Parathyroid adenoma (tissue), 2 donors: ENCODE measurements at regions not wholly inside any gene's neighbourhood (a gene's known extent, or its start where the extent isn't known, plus 50 kb on each side); places are given as distances from the start of the nearest gene placed in this dataset.

ENCODE experiments used
- H2AFZ ChIP-seq: fragments of 300-600 bp; sonication (generic); one replicate; pipeline ENCODE4 v1.7.0; 2017; ENCODE audit warnings: antibody characterized with exemption, mild to moderate bottlenecking
- H3K27ac ChIP-seq: fragments of 300-600 bp; sonication (generic); one replicate; pipeline ENCODE4 v1.7.0; 2017
- H3K27me3 ChIP-seq: fragments of 300-600 bp; sonication (generic); one replicate; pipeline ENCODE4 v1.7.0; 2017; ENCODE audit warnings: low read length; ENCODE audit not compliant: control insufficient read depth, insufficient read depth
- H3K36me3 ChIP-seq: fragments of 300-600 bp; sonication (generic); one replicate; pipeline ENCODE4 v1.7.0; 2017; ENCODE audit warnings: low read length; ENCODE audit not compliant: control insufficient read depth, insufficient read depth
- H3K4me1 ChIP-seq: fragments of 300-600 bp; sonication (generic); one replicate; pipeline ENCODE4 v1.7.0; 2017; ENCODE audit warnings: control low read depth
- H3K4me2 ChIP-seq: fragments of 300-600 bp; sonication (generic); one replicate; pipeline ENCODE4 v1.7.0; 2017; ENCODE audit warnings: low read length
- H3K4me3 ChIP-seq: fragments of 300-600 bp; sonication (generic); one replicate; pipeline ENCODE4 v1.7.0; 2017; ENCODE audit warnings: low read depth, low read length
- H3K79me2 ChIP-seq: fragments of 300-600 bp; sonication (generic); one replicate; pipeline ENCODE4 v1.7.0; 2017; ENCODE audit warnings: control low read depth
- H3K9ac ChIP-seq: fragments of 300-600 bp; sonication (generic); one replicate; pipeline ENCODE4 v1.7.0; 2017; ENCODE audit warnings: mild to moderate bottlenecking
- H3K9me3 ChIP-seq: fragments of 300-600 bp; sonication (generic); one replicate; pipeline ENCODE4 v1.7.0; 2017; ENCODE audit warnings: low read length; ENCODE audit not compliant: control insufficient read depth
- TF ChIP-seq, protein P1 (sequence below): fragments of 300-600 bp; sonication (generic); IDR thresholded peaks from one replicate; pipeline ENCODE4 v1.7.0; 2017; ENCODE audit warnings: antibody characterized with exemption, mild to moderate bottlenecking
- donor health status: primary hyperparathyroidism.

DNA sequence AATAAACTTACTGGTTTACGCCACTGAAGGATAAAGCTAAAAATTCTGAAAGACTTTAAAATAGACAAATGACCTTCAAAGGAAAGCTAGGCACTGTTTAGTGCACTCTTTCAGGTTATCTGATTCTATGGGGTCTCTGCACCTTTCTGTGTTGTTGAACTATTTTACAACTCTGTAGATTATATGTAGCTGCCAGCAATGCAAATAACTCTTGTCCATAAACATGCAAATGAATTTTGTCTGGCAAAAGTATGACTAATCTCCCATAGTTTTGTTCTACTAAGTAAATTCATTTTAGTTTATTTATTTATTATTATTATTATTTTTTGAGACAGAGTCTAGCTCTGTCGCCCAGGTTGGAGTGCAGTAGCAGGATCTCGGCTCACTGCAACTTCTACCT is 266.3 kb upstream of the CCDC196 start:
- Histone ChIP-seq H3K9ac (no peak overlapping the region), H3K4me1 (no peaks in the 10 kb centered on the region), H3K27ac (no peak overlapping the region), H2AFZ (no peak overlapping the region), H3K9me3 (no peaks in the 10 kb centered on the region), H3K36me3 (no peaks in the 10 kb centered on the region), H3K4me2 (no peak overlapping the region), H3K79me2 (no peaks in the 10 kb centered on the region), H3K27me3 (no peaks in the 10 kb centered on the region), H3K4me3 (no peak overlapping the region)
- TF ChIP-seq, protein P1, sequence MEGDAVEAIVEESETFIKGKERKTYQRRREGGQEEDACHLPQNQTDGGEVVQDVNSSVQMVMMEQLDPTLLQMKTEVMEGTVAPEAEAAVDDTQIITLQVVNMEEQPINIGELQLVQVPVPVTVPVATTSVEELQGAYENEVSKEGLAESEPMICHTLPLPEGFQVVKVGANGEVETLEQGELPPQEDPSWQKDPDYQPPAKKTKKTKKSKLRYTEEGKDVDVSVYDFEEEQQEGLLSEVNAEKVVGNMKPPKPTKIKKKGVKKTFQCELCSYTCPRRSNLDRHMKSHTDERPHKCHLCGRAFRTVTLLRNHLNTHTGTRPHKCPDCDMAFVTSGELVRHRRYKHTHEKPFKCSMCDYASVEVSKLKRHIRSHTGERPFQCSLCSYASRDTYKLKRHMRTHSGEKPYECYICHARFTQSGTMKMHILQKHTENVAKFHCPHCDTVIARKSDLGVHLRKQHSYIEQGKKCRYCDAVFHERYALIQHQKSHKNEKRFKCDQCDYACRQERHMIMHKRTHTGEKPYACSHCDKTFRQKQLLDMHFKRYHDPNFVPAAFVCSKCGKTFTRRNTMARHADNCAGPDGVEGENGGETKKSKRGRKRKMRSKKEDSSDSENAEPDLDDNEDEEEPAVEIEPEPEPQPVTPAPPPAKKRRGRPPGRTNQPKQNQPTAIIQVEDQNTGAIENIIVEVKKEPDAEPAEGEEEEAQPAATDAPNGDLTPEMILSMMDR = no peak

DNA sequence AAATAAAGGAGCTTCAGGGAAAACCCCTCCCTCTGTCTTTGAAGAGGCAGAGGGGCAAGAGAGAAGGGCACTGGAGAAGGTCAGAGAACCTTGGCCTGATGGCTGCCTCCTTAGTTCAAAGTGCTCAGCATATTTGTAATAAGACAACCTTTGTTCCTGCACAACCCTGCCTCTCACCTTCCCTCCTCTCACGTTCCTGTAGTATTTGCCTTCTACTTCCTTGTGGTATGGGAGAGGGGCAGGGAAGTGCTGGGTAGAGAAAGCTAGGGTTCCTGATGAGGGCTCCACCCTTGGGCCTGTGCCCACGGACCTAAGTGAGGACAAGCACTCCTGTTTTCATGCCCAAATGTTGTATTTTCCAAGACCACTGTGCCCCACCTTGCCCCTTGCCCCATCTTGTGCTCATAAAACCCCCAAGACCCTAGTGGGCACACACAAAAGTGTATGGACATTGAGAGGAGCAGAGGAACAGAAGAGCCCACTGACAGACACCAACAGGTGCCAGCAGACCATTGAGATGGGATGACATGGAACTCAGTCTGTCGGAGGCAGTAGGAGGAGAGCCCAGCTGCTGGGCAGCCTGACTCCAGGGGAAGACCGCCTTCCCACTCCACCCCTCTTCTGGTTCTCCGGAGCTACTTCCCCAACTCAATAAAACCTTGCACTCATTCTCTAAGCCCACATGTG is 261.5 kb upstream of the CCDC196 start:
- H3K4me1 ChIP-seq = no peaks in the 10 kb centered on the region
- H3K27me3 ChIP-seq = no peaks in the 10 kb centered on the region
- no peak overlapping the region for H3K4me3 ChIP-seq
- H3K27ac ChIP-seq = no peak overlapping the region
- H3K9me3 ChIP-seq = no peaks in the 10 kb centered on the region
- no peaks in the 10 kb centered on the region for H3K36me3 ChIP-seq
- H3K79me2 ChIP-seq = no peaks in the 10 kb centered on the region
- TF ChIP-seq, protein P1 = no peak
- H2AFZ ChIP-seq = no peak overlapping the region
- H3K9ac ChIP-seq = no peak overlapping the region
- H3K4me2 ChIP-seq = no peak overlapping the region

DNA sequence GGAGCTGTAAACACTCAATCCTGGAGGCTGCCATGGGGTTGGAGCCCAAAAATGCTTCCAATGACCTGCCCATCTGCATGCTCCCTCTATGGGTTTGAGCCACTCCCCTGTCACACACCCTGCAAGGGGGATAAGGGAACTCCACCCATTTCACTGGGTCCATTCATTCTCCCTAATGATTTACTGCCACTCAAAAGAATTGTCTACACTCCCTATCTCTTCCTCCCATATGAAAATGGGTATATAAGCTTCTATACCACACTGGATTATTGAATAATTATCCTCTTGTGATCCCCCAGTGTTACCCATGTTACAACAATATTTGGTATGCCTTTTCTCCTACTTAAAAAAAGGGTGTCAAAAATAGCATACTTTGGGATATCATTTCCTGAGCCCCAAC is 260.8 kb upstream of the CCDC196 start:
- Histone ChIP-seq H3K27me3 (no peaks in the 10 kb centered on the region), H3K4me1 (no peaks in the 10 kb centered on the region), H3K27ac (no peak overlapping the region), H3K9me3 (no peaks in the 10 kb centered on the region), H3K79me2 (no peaks in the 10 kb centered on the region), H3K9ac (no peak overlapping the region), H2AFZ (no peak overlapping the region), H3K4me3 (no peak overlapping the region), H3K36me3 (no peaks in the 10 kb centered on the region), H3K4me2 (no peak overlapping the region)
- TF ChIP-seq, protein P1 = no peak

DNA sequence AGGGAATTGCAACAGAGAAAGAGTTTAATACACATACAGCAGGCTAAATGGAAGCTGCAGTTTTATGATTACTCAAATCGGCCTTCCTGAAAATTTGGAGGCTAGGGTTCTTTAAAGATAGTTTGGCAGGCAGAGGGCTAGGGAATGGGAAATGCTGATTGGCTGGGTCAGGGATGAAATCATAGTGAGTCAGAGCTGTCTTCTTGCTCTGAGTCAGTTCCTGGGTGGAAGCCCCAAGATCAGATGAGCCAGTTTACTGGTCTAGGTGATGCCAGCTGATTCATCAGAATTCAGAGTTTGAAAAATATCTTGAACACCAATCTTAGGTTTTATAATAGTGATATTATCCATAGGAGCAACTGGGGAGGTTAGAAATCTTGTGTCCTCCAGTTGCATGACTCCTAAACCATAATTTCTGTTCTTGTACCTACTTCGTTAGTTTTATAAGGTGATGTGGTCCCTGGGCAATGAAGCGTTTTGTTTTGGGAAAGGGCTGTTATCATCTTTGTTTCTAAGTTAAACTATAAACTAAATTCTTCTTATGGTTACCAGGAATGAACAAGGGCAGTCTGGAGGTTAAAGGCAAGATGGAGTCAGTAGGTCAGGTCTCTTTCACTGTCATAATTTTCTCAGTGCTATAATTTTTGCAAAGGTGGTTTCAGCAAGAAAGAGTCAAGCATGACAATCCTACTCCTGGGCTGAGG is 257.8 kb upstream of the CCDC196 start:
- H3K9me3 ChIP-seq = no peaks in the 10 kb centered on the region
- no peak overlapping the region for H3K4me2 ChIP-seq
- no peaks in the 10 kb centered on the region for H3K36me3 ChIP-seq
- no peak overlapping the region for H2AFZ ChIP-seq
- no peak overlapping the region for H3K4me3 ChIP-seq
- no peaks in the 10 kb centered on the region for H3K79me2 ChIP-seq
- H3K4me1 ChIP-seq = no peaks in the 10 kb centered on the region
- H3K27me3 ChIP-seq = no peaks in the 10 kb centered on the region
- TF ChIP-seq, protein P1 = no peak
- no peak overlapping the region for H3K27ac ChIP-seq
- H3K9ac ChIP-seq = no peak overlapping the region
